ENCODE measurements at regions not wholly inside any gene's neighbourhood (a gene's known extent, or its start where the extent isn't known, plus 50 kb on each side); places are given as distances from the start of the nearest gene placed in this dataset.
"Not testable (repeated sequence)": the region's sequence is repeated elsewhere in the genome, so short reads cannot be mapped to it uniquely, and the experiment has no call there.

GRCh38 chr1:194846488-194846887 is 1660.1 kb upstream of the B3GALT2 start:
- H3K27ac ChIP-seq = no peak overlapping the region
- TF ChIP-seq CTCF (IDR thresholded peaks at IDR 0.05) = no peak
- no peaks in the 10 kb centered on the region for H3K27me3 ChIP-seq (ENCODE audit: low read depth)
- H3K4me3 ChIP-seq = no peak overlapping the region
- no peaks in the 10 kb centered on the region for H3K9me3 ChIP-seq
- no peaks in the 10 kb centered on the region for H3K36me3 ChIP-seq
- no peak for DNase-seq
- ATAC-seq = no peak
- no peaks in the 10 kb centered on the region for H3K4me1 ChIP-seq
- intact Hi-C loops (cut with DNase I) = no loop called here

- DNase-seq (no peak), ATAC-seq (no peak)
- no peak for TF ChIP-seq CTCF (IDR thresholded peaks at IDR 0.05)
- Histone ChIP-seq H3K9me3 (no peaks in the 10 kb centered on the region), H3K4me1 (no peaks in the 10 kb centered on the region), H3K27ac (no peak overlapping the region), H3K27me3 (ENCODE audit: low read depth) (no peaks in the 10 kb centered on the region), H3K4me3 (no peak overlapping the region), H3K36me3 (no peaks in the 10 kb centered on the region)
- intact Hi-C loops (cut with DNase I) = no loop called here
Observed at GRCh38 chr1:194843077-194843476, 1656.7 kb upstream of the B3GALT2 start.

- H3K4me3 ChIP-seq = no peak overlapping the region
- H3K9me3 ChIP-seq = no peaks in the 10 kb centered on the region
- H3K4me1 ChIP-seq = no peaks in the 10 kb centered on the region
- DNase-seq (no peak), ATAC-seq (no peak)
- intact Hi-C loops (cut with DNase I) = no loop called here
- H3K27ac ChIP-seq = no peak overlapping the region
- no peaks in the 10 kb centered on the region for H3K27me3 ChIP-seq (ENCODE audit: low read depth)
- no peaks in the 10 kb centered on the region for H3K36me3 ChIP-seq
- TF ChIP-seq CTCF (IDR thresholded peaks at IDR 0.05) = no peak
Observed at GRCh38 chr1:194833111-194833510, 1646.7 kb upstream of the B3GALT2 start.

- intact Hi-C loops (cut with DNase I); H3K4me1 ChIP-seq; H3K27ac ChIP-seq; H3K4me3 ChIP-seq; H3K27me3 ChIP-seq (ENCODE audit: low read depth); ATAC-seq; H3K9me3 ChIP-seq; H3K36me3 ChIP-seq; DNase-seq: not testable (repeated sequence)
Observed at GRCh38 chr1:194831595-194831994, 1645.2 kb upstream of the B3GALT2 start.

- TF ChIP-seq CTCF (IDR thresholded peaks at IDR 0.05) = no peak
- intact Hi-C loops (cut with DNase I) = no loop called here
- no peak overlapping the region for H3K27ac ChIP-seq
Observed at GRCh38 chr1:194830387-194830786, 1644.0 kb upstream of the B3GALT2 start.

GRCh38 chr1:194829492-194829891 is 1643.1 kb upstream of the B3GALT2 start:
- no peak overlapping the region for H3K4me3 ChIP-seq
- no peaks in the 10 kb centered on the region for H3K36me3 ChIP-seq
- H3K9me3 ChIP-seq = no peaks in the 10 kb centered on the region
- no peaks in the 10 kb centered on the region for H3K4me1 ChIP-seq
- H3K27ac ChIP-seq = no peak overlapping the region
- ATAC-seq = no peak
- DNase-seq = no peak
- no peak for TF ChIP-seq CTCF (IDR thresholded peaks at IDR 0.05)
- intact Hi-C loops (cut with DNase I) = no loop called here
- no peaks in the 10 kb centered on the region for H3K27me3 ChIP-seq (ENCODE audit: low read depth)

More at GRCh38 chr1:194830387-194830786, 1644.0 kb upstream of the B3GALT2 start:
- no peaks in the 10 kb centered on the region for H3K36me3 ChIP-seq
- DNase-seq (no peak), ATAC-seq (no peak)
- no peaks in the 10 kb centered on the region for H3K9me3 ChIP-seq
- H3K27me3 ChIP-seq (ENCODE audit: low read depth) = no peaks in the 10 kb centered on the region
- H3K4me3 ChIP-seq = no peak overlapping the region
- no peaks in the 10 kb centered on the region for H3K4me1 ChIP-seq
